Keratinocyte (primary cell): ENCODE measurements at regions not wholly inside any gene's neighbourhood (a gene's known extent, or its start where the extent isn't known, plus 50 kb on each side); places are given as distances from the start of the nearest gene placed in this dataset.

Experiments
- DNase-seq: peaks from one replicate; pipeline ENCODE4 v3.0.0-alpha.2; 2011; ENCODE audit warnings: low read depth, missing footprints, low spot score
- FAIRE-seq: peaks from 2 replicates; lab custom pipeline; 2011; peaks lifted over from hg19 to GRCh38; lab: Jason Lieb, UNC
- H2AFZ ChIP-seq: 2 replicates; pipeline ENCODE4 v1.6.0; 2012; ENCODE audit warnings: low read length, control low read depth, inconsistent platforms; ENCODE audit not compliant: control insufficient read depth
- H3K27ac ChIP-seq: 2 replicates; pipeline ENCODE4 v1.5.1; 2011; ENCODE audit warnings: low read length; ENCODE audit not compliant: control insufficient read depth, insufficient read depth
- H3K27me3 ChIP-seq: 3 replicates; pipeline ENCODE4 v1.6.0; 2011; ENCODE audit warnings: low read length; ENCODE audit not compliant: control insufficient read depth, insufficient read depth; ENCODE audit errors: extremely low read depth
- H3K36me3 ChIP-seq, 2 experiments: 2 replicates in 1 of 2; 3 replicates in 1 of 2; pipeline ENCODE4 v1.5.1; 2011; ENCODE audit warnings: low read length in 2 of 2, mild to moderate bottlenecking in 1 of 2; ENCODE audit not compliant: control insufficient read depth in 2 of 2, insufficient read depth in 2 of 2; ENCODE audit errors: extremely low read depth in 1 of 2
- H3K4me1 ChIP-seq: 3 replicates; pipeline ENCODE4 v1.5.1; 2011; ENCODE audit warnings: low read length; ENCODE audit not compliant: control insufficient read depth, insufficient read depth; ENCODE audit errors: extremely low read depth
- H3K4me2 ChIP-seq: 3 replicates; pipeline ENCODE4 v1.6.0; 2011; ENCODE audit warnings: low read depth, low read length; ENCODE audit not compliant: control insufficient read depth, insufficient read depth; ENCODE audit errors: extremely low read depth
- H3K4me3 ChIP-seq, 3 experiments: fragments of 200-600 bp in 1 of 3; sonication (generic) in 1 of 3; 2 replicates in 2 of 3; 3 replicates in 1 of 3; pipeline ENCODE4 v1.5.1; 2011 to 2016; ENCODE audit warnings: low read length in 3 of 3, mild to moderate bottlenecking in 3 of 3, control low read depth in 2 of 3, inconsistent platforms in 1 of 3, low read depth in 1 of 3, mixed read lengths in 1 of 3, mixed run types in 1 of 3, moderate library complexity in 1 of 3; ENCODE audit not compliant: control insufficient read depth in 2 of 3, insufficient read depth in 2 of 3; ENCODE audit errors: extremely low read depth in 1 of 3
- H3K79me2 ChIP-seq: 2 replicates; pipeline ENCODE4 v1.6.0; 2012; ENCODE audit warnings: low read length; ENCODE audit not compliant: control insufficient read depth, insufficient read depth
- H3K9ac ChIP-seq: 3 replicates; pipeline ENCODE4 v1.6.0; 2011; ENCODE audit warnings: low read length; ENCODE audit not compliant: control insufficient read depth, insufficient read depth; ENCODE audit errors: extremely low read depth
- H3K9me1 ChIP-seq: 3 replicates; pipeline ENCODE4 v1.6.0; 2011; ENCODE audit warnings: low read length; ENCODE audit not compliant: control insufficient read depth, insufficient read depth; ENCODE audit errors: extremely low read depth
- H3K9me3 ChIP-seq: 2 replicates; pipeline ENCODE4 v1.5.1; 2012; ENCODE audit warnings: low read depth, low read length; ENCODE audit not compliant: control insufficient read depth
- H4K20me1 ChIP-seq: 3 replicates; pipeline ENCODE4 v1.6.0; 2011; ENCODE audit warnings: low read length; ENCODE audit not compliant: control insufficient read depth, insufficient read depth; ENCODE audit errors: extremely low read depth
- CTCF ChIP-seq, 3 experiments: IDR thresholded peaks in 1 of 3; conservative IDR thresholded peaks in 1 of 3; optimal IDR thresholded peaks in 1 of 3; 2 replicates in 2 of 3; 3 replicates in 1 of 3; pipeline versions ENCODE3 to v1.5.1; 2011; ENCODE audit warnings: low read length in 3 of 3, mild to moderate bottlenecking in 3 of 3, moderate library complexity in 2 of 3, control low read depth in 1 of 3, inconsistent platforms in 1 of 3; ENCODE audit not compliant: insufficient read depth in 2 of 3; ENCODE audit errors: extremely low read depth in 1 of 3
- EZH2 ChIP-seq: IDR thresholded peaks from one replicate; pipeline ENCODE4 v1.6.1; 2012; ENCODE audit warnings: inconsistent platforms, mild to moderate bottlenecking, low read length, moderate library complexity
- dilution Hi-C: fragments of 300-500 bp; cut with MboI; formaldehyde crosslinking; loops from one replicate; pipeline ENCODE4 v1.7.0; 2020; ENCODE audit warnings: low sequenced_read_pairs; ENCODE audit not compliant: extremely low pct_ligation_motif_present

DNA sequence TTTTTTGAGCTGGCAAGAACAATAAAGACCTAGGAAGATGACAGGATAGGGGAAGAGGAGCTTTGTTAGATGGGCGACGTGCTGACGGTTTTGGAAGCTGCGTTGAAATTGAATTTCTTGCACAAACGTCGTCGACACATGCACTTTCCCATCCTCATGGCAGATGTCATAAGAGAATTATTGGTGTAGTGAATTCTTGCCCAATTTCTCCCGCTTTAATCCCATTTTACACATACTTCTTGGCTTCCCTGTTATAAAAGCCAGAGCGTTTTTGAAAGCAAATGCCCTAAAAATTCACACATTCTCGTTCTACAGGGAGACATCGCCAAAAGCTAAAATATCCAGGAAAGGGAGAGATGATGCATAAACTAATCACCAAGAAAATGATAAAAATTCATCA is 109.8 kb upstream of the DAP start:
- no peak overlapping the region for H3K4me2 ChIP-seq
- H3K27ac ChIP-seq, result no peak overlapping the region
- H3K9me1 ChIP-seq, result no peaks in the 10 kb centered on the region
- no peak for DNase-seq
- no peaks in the 10 kb centered on the region for H3K36me3 ChIP-seq
- no peak overlapping the region for H3K4me3 ChIP-seq
- H3K9ac ChIP-seq, result no peak overlapping the region
- FAIRE-seq, result no peak
- no peaks in the 10 kb centered on the region for H3K27me3 ChIP-seq
- dilution Hi-C loops, result no loop called here
- no peak overlapping the region for H2AFZ ChIP-seq
- TF ChIP-seq CTCF (optimal IDR thresholded peaks at IDR 0.05 in 1 of 3, IDR thresholded peaks at IDR 0.05 in 1 of 3, conservative IDR thresholded peaks at IDR 0.05 in 1 of 3; ENCODE audit: extremely low read depth in 1 of 3, insufficient read depth in 2 of 3, low read length in 3 of 3) (no peak), EZH2 (no peak)
- no peaks in the 10 kb centered on the region for H3K4me1 ChIP-seq
- no peaks in the 10 kb centered on the region for H4K20me1 ChIP-seq
- H3K79me2 ChIP-seq, result no peaks in the 10 kb centered on the region
- no peaks in the 10 kb centered on the region for H3K9me3 ChIP-seq

- no peaks in the 10 kb centered on the region for H3K36me3 ChIP-seq
- no peak overlapping the region for H3K9ac ChIP-seq
- H3K9me3 ChIP-seq, result no peaks in the 10 kb centered on the region
- H3K27me3 ChIP-seq, result no peaks in the 10 kb centered on the region
- no peak for DNase-seq
- no peak overlapping the region for H3K4me2 ChIP-seq
- no peaks in the 10 kb centered on the region for H3K79me2 ChIP-seq
- no peak overlapping the region for H3K4me3 ChIP-seq
- TF ChIP-seq EZH2 (no peak), CTCF (optimal IDR thresholded peaks at IDR 0.05 in 1 of 3, IDR thresholded peaks at IDR 0.05 in 1 of 3, conservative IDR thresholded peaks at IDR 0.05 in 1 of 3; ENCODE audit: extremely low read depth in 1 of 3, insufficient read depth in 2 of 3, low read length in 3 of 3) (no peak)
- H3K9me1 ChIP-seq, result no peaks in the 10 kb centered on the region
- no peaks in the 10 kb centered on the region for H3K4me1 ChIP-seq
- no peak for FAIRE-seq
- no peaks in the 10 kb centered on the region for H4K20me1 ChIP-seq
- H2AFZ ChIP-seq, result no peak overlapping the region
- no peak overlapping the region for H3K27ac ChIP-seq
- dilution Hi-C loops, result no loop called here
Measured at GRCh38 chr5:10868956-10869355, 107.9 kb upstream of the DAP start.
